Panc1 (cell line): ENCODE measurements at regions not wholly inside any gene's neighbourhood (a gene's known extent, or its start where the extent isn't known, plus 50 kb on each side); places are given as distances from the start of the nearest gene placed in this dataset.

Experiments used
- ATAC-seq: fragments of 200-7000 bp; cut with Tn5 transposase; 2 replicates; pipeline ENCODE4 v1.9.1; 2020; ENCODE audit warnings: mild to moderate bottlenecking, moderate library complexity
- BruUV-seq: library from RNA; stranded (reverse); fragments of 400-500 nt; replicated peaks from 2 replicates; lab custom pipeline; 2021; lab: Mats Ljungman, UMichigan
- CTCF ChIA-PET: fragments of 300-600 bp; sonication (Branson Sonifier 250); formaldehyde crosslinking; loops from one replicate; lab custom pipeline; 2022; ENCODE audit warnings: antibody characterized with exemption; lab: Charles Lee
- POLR2A ChIA-PET: fragments of 300-600 bp; sonication (Branson Sonifier 250); formaldehyde crosslinking; loops from one replicate; lab custom pipeline; 2022; ENCODE audit warnings: antibody characterized with exemption; lab: Charles Lee
- DNase-seq: peaks from one replicate; pipeline ENCODE4 v3.0.0-alpha.2; 2010; ENCODE audit warnings: low read depth, low spot score
- H3K27ac ChIP-seq: 2 replicates; pipeline ENCODE4 v1.5.1; 2011; ENCODE audit warnings: mild to moderate bottlenecking, low read length, inconsistent platforms
- H3K27me3 ChIP-seq: fragments of 200-500 bp; sonication (Bioruptor generic); 2 replicates; pipeline ENCODE4 v1.6.0; 2014; ENCODE audit warnings: low read length, inconsistent platforms; ENCODE audit not compliant: control insufficient read depth, insufficient read depth
- H3K36me3 ChIP-seq: fragments of 200-500 bp; sonication (Bioruptor generic); 2 replicates; pipeline ENCODE4 v1.5.1; 2014; ENCODE audit warnings: inconsistent platforms, mild to moderate bottlenecking, low read length, moderate library complexity; ENCODE audit not compliant: control insufficient read depth, insufficient read depth
- H3K4me1 ChIP-seq: 2 replicates; pipeline ENCODE4 v1.5.1; 2011; ENCODE audit warnings: inconsistent platforms, mild to moderate bottlenecking, low read length, moderate library complexity; ENCODE audit not compliant: control insufficient read depth, insufficient read depth
- H3K4me3 ChIP-seq, 2 experiments: 2 replicates each; pipeline ENCODE4 v1.5.1; 2011 to 2012; ENCODE audit warnings: low read depth in 2 of 2, low read length in 2 of 2, mild to moderate bottlenecking in 2 of 2, inconsistent platforms in 1 of 2, moderate library complexity in 1 of 2
- H3K9me3 ChIP-seq: fragments of 200-500 bp; sonication (Bioruptor generic); 2 replicates; pipeline ENCODE4 v1.5.1; 2014; ENCODE audit warnings: low read depth, mild to moderate bottlenecking, inconsistent platforms, low read length, moderate library complexity; ENCODE audit not compliant: control insufficient read depth, insufficient read depth
- POLR2AphosphoS5 ChIP-seq: IDR thresholded peaks from 2 replicates; pipeline ENCODE4 v1.6.1; 2012; ENCODE audit warnings: mild to moderate bottlenecking, low read depth, low read length, moderate library complexity
- SIN3A ChIP-seq: IDR thresholded peaks from 2 replicates; pipeline ENCODE4 v1.6.1; 2012; ENCODE audit warnings: low read depth, mild to moderate bottlenecking, low read length, moderate library complexity, borderline replicate concordance; ENCODE audit not compliant: insufficient read depth
- TCF7L2 ChIP-seq: IDR thresholded peaks from 2 replicates; pipeline ENCODE4 v1.6.1; 2011; ENCODE audit warnings: mild to moderate bottlenecking, low read depth, low read length, inconsistent platforms
- in situ Hi-C: cut with HindIII; loops from 2 replicates; pipeline ENCODE4 v1.10.0; 2016; ENCODE audit warnings: low sequenced_read_pairs, low pct_unique_long_range_greater_than_20kb
- intact Hi-C: fragments of 100-400 bp; cut with micrococcal nuclease; formaldehyde crosslinking; loops from one replicate; pipeline ENCODE4 v1.10.0; 2022; ENCODE audit not compliant: unreplicated experiment
- TF ChIP-seq, protein P1 (sequence below): fragments of 450-650 bp; IDR thresholded peaks from 2 replicates; pipeline ENCODE4 v1.5.1; 2017; ENCODE audit warnings: mild to moderate bottlenecking
- TF ChIP-seq, protein P2 (sequence below), 2 experiments: IDR thresholded peaks; 2 replicates each; pipeline ENCODE4 v1.6.1; 2011 to 2012; ENCODE audit warnings: low read depth in 2 of 2, control low read depth in 1 of 2, low read length in 1 of 2, mild to moderate bottlenecking in 1 of 2, moderate library complexity in 1 of 2; ENCODE audit not compliant: insufficient read depth in 1 of 2

DNA sequence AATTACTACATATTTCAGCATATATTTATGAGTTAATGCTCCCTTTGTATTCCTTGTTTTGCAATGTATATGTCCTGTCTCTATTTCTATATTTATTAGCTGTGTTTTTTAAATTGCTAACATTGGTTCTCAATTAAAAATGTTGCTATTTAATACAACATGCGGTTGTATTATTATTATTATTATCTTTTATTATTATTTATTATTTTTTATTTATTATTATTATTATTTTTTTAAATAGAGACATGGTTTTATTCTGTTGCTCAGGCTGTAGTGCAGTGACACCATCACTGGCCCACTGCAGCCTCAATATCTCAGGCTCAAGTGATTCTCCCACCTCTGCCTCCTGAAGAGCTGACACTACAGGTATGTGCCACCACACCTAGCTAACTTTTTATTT is 1005.9 kb upstream of the ADGRL3 start:
- no peak overlapping the region for H3K27ac ChIP-seq
- H3K36me3 ChIP-seq: no peaks in the 10 kb centered on the region
- no peaks in the 10 kb centered on the region for H3K4me1 ChIP-seq
- TF ChIP-seq TCF7L2 (no peak), POLR2AphosphoS5 (no peak), SIN3A (no peak)
- TF ChIP-seq, protein P1, sequence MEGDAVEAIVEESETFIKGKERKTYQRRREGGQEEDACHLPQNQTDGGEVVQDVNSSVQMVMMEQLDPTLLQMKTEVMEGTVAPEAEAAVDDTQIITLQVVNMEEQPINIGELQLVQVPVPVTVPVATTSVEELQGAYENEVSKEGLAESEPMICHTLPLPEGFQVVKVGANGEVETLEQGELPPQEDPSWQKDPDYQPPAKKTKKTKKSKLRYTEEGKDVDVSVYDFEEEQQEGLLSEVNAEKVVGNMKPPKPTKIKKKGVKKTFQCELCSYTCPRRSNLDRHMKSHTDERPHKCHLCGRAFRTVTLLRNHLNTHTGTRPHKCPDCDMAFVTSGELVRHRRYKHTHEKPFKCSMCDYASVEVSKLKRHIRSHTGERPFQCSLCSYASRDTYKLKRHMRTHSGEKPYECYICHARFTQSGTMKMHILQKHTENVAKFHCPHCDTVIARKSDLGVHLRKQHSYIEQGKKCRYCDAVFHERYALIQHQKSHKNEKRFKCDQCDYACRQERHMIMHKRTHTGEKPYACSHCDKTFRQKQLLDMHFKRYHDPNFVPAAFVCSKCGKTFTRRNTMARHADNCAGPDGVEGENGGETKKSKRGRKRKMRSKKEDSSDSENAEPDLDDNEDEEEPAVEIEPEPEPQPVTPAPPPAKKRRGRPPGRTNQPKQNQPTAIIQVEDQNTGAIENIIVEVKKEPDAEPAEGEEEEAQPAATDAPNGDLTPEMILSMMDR: no peak
- TF ChIP-seq, protein P2, sequence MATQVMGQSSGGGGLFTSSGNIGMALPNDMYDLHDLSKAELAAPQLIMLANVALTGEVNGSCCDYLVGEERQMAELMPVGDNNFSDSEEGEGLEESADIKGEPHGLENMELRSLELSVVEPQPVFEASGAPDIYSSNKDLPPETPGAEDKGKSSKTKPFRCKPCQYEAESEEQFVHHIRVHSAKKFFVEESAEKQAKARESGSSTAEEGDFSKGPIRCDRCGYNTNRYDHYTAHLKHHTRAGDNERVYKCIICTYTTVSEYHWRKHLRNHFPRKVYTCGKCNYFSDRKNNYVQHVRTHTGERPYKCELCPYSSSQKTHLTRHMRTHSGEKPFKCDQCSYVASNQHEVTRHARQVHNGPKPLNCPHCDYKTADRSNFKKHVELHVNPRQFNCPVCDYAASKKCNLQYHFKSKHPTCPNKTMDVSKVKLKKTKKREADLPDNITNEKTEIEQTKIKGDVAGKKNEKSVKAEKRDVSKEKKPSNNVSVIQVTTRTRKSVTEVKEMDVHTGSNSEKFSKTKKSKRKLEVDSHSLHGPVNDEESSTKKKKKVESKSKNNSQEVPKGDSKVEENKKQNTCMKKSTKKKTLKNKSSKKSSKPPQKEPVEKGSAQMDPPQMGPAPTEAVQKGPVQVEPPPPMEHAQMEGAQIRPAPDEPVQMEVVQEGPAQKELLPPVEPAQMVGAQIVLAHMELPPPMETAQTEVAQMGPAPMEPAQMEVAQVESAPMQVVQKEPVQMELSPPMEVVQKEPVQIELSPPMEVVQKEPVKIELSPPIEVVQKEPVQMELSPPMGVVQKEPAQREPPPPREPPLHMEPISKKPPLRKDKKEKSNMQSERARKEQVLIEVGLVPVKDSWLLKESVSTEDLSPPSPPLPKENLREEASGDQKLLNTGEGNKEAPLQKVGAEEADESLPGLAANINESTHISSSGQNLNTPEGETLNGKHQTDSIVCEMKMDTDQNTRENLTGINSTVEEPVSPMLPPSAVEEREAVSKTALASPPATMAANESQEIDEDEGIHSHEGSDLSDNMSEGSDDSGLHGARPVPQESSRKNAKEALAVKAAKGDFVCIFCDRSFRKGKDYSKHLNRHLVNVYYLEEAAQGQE (IDR thresholded peaks at IDR 0.05; ENCODE audit: insufficient read depth in 1 of 2, low read depth in 2 of 2, low read length in 1 of 2): no peak
- intact Hi-C loops (no loop called here), in situ Hi-C loops (no loop called here)
- no peak for ATAC-seq
- BruUV-seq: no TSS peak
- no peaks in the 10 kb centered on the region for H3K9me3 ChIP-seq
- POLR2A ChIA-PET: no interaction called here
- DNase-seq: no peak
- H3K4me3 ChIP-seq: no peak overlapping the region
- H3K27me3 ChIP-seq: no peaks in the 10 kb centered on the region
- CTCF ChIA-PET: no interaction called here

DNA sequence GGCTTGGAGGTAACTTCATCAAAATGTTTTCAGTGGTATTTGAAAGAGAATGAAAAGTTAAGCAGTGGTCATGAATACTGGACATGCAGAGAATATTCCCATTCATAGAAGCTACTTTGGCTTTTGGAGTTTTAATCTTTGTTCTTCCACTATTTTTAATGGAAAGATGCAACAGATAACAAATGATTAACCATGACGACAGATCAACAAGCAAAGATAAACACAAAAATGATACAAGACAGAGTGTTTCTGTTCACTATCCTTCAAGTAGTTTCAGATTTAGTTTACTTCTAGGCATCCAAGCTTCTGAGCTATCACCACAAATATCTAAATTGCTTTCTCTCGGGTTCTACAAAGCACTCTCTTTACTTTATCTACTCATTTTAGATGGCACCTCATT is 1004.9 kb upstream of the ADGRL3 start:
- no peak overlapping the region for H3K4me3 ChIP-seq
- intact Hi-C loops (no loop called here), in situ Hi-C loops (no loop called here)
- TF ChIP-seq SIN3A (no peak), POLR2AphosphoS5 (no peak), TCF7L2 (no peak)
- TF ChIP-seq, protein P2 (IDR thresholded peaks at IDR 0.05; ENCODE audit: insufficient read depth in 1 of 2, low read depth in 2 of 2, low read length in 1 of 2): no peak
- TF ChIP-seq, protein P1: no peak
- ChIA-PET CTCF (no interaction called here), POLR2A (interaction anchor here (0.6 kb wide), 1 partner anchor 376 kb away, joined by 8 read pairs; no protein-coding TSS in a partner anchor)
- no peak overlapping the region for H3K27ac ChIP-seq
- H3K4me1 ChIP-seq: no peaks in the 10 kb centered on the region
- H3K9me3 ChIP-seq: no peaks in the 10 kb centered on the region
- no peaks in the 10 kb centered on the region for H3K36me3 ChIP-seq
- no peak for ATAC-seq
- H3K27me3 ChIP-seq: no peaks in the 10 kb centered on the region
- no peak for DNase-seq
- no TSS peak for BruUV-seq
